ENCODE measurements at regions not wholly inside any gene's neighbourhood (a gene's known extent, or its start where the extent isn't known, plus 50 kb on each side); places are given as distances from the start of the nearest gene placed in this dataset.

GRCh38 chr10:44011603-44011981, 362.9 kb upstream of the ZNF32 start:
- Histone ChIP-seq H3K9me3 (ENCODE audit: severe bottlenecking) (no peaks in the 10 kb centered on the region), H3K27me3 (ENCODE audit: insufficient read depth, low read depth, severe bottlenecking) (peaks cover 73% of the 10 kb centered on the region), H3K4me3 (ENCODE audit: low read depth, low read length) (no peak overlapping the region), H3K27ac (no peak overlapping the region), H3K36me3 (no peaks in the 10 kb centered on the region)
- no peak for DNase-seq
- TF ChIP-seq, protein P1, sequence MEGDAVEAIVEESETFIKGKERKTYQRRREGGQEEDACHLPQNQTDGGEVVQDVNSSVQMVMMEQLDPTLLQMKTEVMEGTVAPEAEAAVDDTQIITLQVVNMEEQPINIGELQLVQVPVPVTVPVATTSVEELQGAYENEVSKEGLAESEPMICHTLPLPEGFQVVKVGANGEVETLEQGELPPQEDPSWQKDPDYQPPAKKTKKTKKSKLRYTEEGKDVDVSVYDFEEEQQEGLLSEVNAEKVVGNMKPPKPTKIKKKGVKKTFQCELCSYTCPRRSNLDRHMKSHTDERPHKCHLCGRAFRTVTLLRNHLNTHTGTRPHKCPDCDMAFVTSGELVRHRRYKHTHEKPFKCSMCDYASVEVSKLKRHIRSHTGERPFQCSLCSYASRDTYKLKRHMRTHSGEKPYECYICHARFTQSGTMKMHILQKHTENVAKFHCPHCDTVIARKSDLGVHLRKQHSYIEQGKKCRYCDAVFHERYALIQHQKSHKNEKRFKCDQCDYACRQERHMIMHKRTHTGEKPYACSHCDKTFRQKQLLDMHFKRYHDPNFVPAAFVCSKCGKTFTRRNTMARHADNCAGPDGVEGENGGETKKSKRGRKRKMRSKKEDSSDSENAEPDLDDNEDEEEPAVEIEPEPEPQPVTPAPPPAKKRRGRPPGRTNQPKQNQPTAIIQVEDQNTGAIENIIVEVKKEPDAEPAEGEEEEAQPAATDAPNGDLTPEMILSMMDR (IDR thresholded peaks at IDR 0.05; ENCODE audit: low read depth, low read length): no peak

DNA sequence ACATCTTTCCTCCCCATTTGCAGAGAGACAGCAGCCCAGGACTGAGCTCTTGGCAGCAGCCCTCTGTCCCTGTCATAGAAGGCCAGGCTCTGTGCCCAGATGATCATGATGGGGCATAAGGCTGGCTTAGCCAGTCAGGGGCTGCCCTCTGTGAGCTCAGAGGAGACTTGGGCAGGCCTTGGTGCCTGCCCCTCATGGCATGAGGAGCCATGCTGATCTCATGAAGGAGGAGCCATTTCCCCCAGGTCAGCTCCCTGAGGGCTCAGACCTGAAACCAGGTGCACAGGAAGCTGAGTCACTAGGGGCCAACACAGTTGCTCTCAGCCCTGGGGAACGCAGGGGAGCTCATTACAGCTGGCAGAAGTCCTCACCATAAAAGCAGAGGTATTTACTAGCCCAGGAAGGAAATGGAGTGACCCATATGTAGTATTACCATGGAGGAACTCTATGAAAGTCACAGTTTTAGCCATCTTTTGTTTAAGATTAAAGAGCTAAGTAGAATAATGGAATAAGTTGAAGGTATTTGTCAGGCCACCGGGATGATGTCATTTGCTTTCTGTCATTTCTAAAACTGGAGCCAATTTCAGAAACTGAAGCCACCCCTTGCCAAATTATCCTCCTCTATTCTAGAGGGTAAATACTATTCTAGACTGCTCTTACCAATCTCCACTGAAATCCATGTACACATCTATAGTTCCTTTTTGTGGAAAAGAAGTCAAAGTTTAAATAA, 362.4 kb upstream of the ZNF32 start:
- Histone ChIP-seq H3K27ac (no peak overlapping the region), H3K4me3 (ENCODE audit: low read depth, low read length) (no peak overlapping the region), H3K27me3 (ENCODE audit: insufficient read depth, low read depth, severe bottlenecking) (peaks cover 75% of the 10 kb centered on the region), H3K36me3 (no peaks in the 10 kb centered on the region), H3K9me3 (ENCODE audit: severe bottlenecking) (no peaks in the 10 kb centered on the region)
- no peak for DNase-seq
- TF ChIP-seq, protein P1 (IDR thresholded peaks at IDR 0.05; ENCODE audit: low read depth, low read length): no peak

- Histone ChIP-seq H3K36me3 (no peaks in the 10 kb centered on the region), H3K27ac (no peak overlapping the region), H3K4me3 (ENCODE audit: low read depth, low read length) (no peak overlapping the region), H3K9me3 (ENCODE audit: severe bottlenecking) (no peaks in the 10 kb centered on the region), H3K27me3 (ENCODE audit: insufficient read depth, low read depth, severe bottlenecking) (peaks cover 77% of the 10 kb centered on the region)
- TF ChIP-seq, protein P1 (IDR thresholded peaks at IDR 0.05; ENCODE audit: low read depth, low read length): no peak
- DNase-seq: no peak
Observed at GRCh38 chr10:44009891-44010632, 361.4 kb upstream of the ZNF32 start.

- no peaks in the 10 kb centered on the region for H3K36me3 ChIP-seq
- TF ChIP-seq, protein P1 (IDR thresholded peaks at IDR 0.05; ENCODE audit: low read depth, low read length): no peak
- no peak overlapping the region for H3K27ac ChIP-seq
- no peaks in the 10 kb centered on the region for H3K9me3 ChIP-seq (ENCODE audit: severe bottlenecking)
- no peak for DNase-seq
- H3K27me3 ChIP-seq (ENCODE audit: insufficient read depth, low read depth, severe bottlenecking): peaks cover 77% of the 10 kb centered on the region
- H3K4me3 ChIP-seq (ENCODE audit: low read depth, low read length): no peak overlapping the region
Observed at GRCh38 chr10:44008917-44009709, 360.4 kb upstream of the ZNF32 start.

DNA sequence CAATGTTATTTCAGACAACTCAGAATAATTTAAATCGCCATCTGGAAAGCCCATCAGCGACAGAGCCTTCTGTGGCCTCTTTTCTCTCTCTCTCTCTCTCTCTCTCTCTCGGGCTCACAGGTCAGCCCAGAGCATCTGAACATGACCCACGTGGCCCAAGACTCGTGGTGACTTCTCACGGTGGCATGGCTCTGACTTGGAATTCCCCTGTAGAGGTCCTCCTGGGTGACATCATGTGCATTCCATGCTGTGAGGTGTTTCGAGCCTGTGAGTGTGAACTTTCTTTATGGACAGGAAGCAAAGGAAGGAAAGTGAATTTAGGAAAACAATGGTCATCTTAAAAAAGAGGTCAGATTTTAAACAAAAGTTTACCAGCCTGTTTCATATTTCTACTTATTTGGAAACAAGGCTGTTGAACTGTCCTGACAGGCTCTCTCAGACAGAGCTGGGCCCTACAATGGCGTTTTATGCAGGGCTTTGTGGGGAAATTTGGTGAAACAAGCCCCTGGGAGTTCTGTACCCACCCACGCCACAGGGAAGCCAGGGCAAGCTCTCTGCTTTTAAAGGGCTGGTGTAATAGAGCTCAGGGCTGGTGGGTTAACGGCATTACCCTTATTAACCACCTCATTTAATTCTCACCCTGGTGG, 359.7 kb upstream of the ZNF32 start:
- peaks cover 80% of the 10 kb centered on the region for H3K27me3 ChIP-seq (ENCODE audit: insufficient read depth, low read depth, severe bottlenecking)
- no peak overlapping the region for H3K27ac ChIP-seq
- no peak overlapping the region for H3K4me3 ChIP-seq (ENCODE audit: low read depth, low read length)
- no peaks in the 10 kb centered on the region for H3K9me3 ChIP-seq (ENCODE audit: severe bottlenecking)
- no peaks in the 10 kb centered on the region for H3K36me3 ChIP-seq
- no peak for DNase-seq
- TF ChIP-seq, protein P1 (IDR thresholded peaks at IDR 0.05; ENCODE audit: low read depth, low read length): no peak

Data from WERI-Rb-1 (cell line).